GM19043 (cell line): ENCODE measurements at regions not wholly inside any gene's neighbourhood (a gene's known extent, or its start where the extent isn't known, plus 50 kb on each side); places are given as distances from the start of the nearest gene placed in this dataset.
"Not testable (repeated sequence)": the region's sequence is repeated elsewhere in the genome, so short reads cannot be mapped to it uniquely, and the experiment has no call there.

Experiments
- ATAC-seq: cut with Tn5 transposase; IDR thresholded peaks from one replicate; pipeline ENCODE4 v1.9.1; 2021; ENCODE audit warnings: low read depth; ENCODE audit not compliant: unreplicated experiment

GRCh38 chr1:195765099-195765498 is 843.1 kb downstream of the KCNT2 start:
- no peak for ATAC-seq

GRCh38 chr1:195763907-195764374 is 844.3 kb downstream of the KCNT2 start:
- ATAC-seq = no peak

- ATAC-seq = no peak
Measured at GRCh38 chr1:195763146-195763906, 844.9 kb downstream of the KCNT2 start.

GRCh38 chr1:195761104-195761503 is 847.1 kb downstream of the KCNT2 start:
- ATAC-seq = no peak

- ATAC-seq = no peak
Measured at GRCh38 chr1:195756109-195756508, 852.1 kb downstream of the KCNT2 start.

- no peak for ATAC-seq
Measured at GRCh38 chr1:195754874-195755273, 853.4 kb downstream of the KCNT2 start.

GRCh38 chr1:195754303-195754702 is 853.9 kb downstream of the KCNT2 start:
- no peak for ATAC-seq

- no peak for ATAC-seq
Measured at GRCh38 chr1:195748969-195749368, 859.3 kb downstream of the KCNT2 start.

GRCh38 chr1:195745189-195746010 is 862.8 kb downstream of the KCNT2 start:
- ATAC-seq = no peak

GRCh38 chr1:195744256-195744655 is 864.0 kb downstream of the KCNT2 start:
- ATAC-seq = no peak

- no peak for ATAC-seq
Measured at GRCh38 chr1:195740862-195741261, 867.4 kb downstream of the KCNT2 start.

- ATAC-seq = no peak
Measured at GRCh38 chr1:195738966-195739650, 869.1 kb downstream of the KCNT2 start.

GRCh38 chr1:195735140-195735539 is 873.1 kb downstream of the KCNT2 start:
- ATAC-seq = no peak

GRCh38 chr1:195733826-195734225 is 874.4 kb downstream of the KCNT2 start:
- no peak for ATAC-seq

GRCh38 chr1:195733408-195733807 is 874.8 kb downstream of the KCNT2 start:
- ATAC-seq = no peak

- no peak for ATAC-seq
Measured at GRCh38 chr1:195731385-195731784, 876.9 kb downstream of the KCNT2 start.

GRCh38 chr1:195723796-195724194 is 884.4 kb downstream of the KCNT2 start:
- ATAC-seq = no peak

GRCh38 chr1:195722852-195723795 is 885.1 kb downstream of the KCNT2 start:
- not testable (repeated sequence) for ATAC-seq

GRCh38 chr1:195722146-195722545 is 886.1 kb downstream of the KCNT2 start:
- not testable (repeated sequence) for ATAC-seq
